ENCODE measurements at regions not wholly inside any gene's neighbourhood (a gene's known extent, or its start where the extent isn't known, plus 50 kb on each side); places are given as distances from the start of the nearest gene placed in this dataset.

- no peak for TF ChIP-seq PBX3 (IDR thresholded peaks at IDR 0.05)
- no peak for TF ChIP-seq MEF2A (IDR thresholded peaks at IDR 0.05; ENCODE audit: borderline replicate concordance, low read depth)
- TF ChIP-seq IRF3 (IDR thresholded peaks at IDR 0.05; ENCODE audit: low read depth, low read length), result no peak
- TF ChIP-seq RCOR1 (IDR thresholded peaks at IDR 0.05; ENCODE audit: low read length), result no peak
- TF ChIP-seq POLR2AphosphoS5 (IDR thresholded peaks at IDR 0.05; ENCODE audit: low read depth, low read length), result no peak
- TF ChIP-seq USF1 (IDR thresholded peaks at IDR 0.05; ENCODE audit: borderline replicate concordance, low read depth), result no peak
- TF ChIP-seq RFX5 (IDR thresholded peaks at IDR 0.05; ENCODE audit: low read length), result no peak
- TF ChIP-seq FOSL2 (IDR thresholded peaks at IDR 0.05; ENCODE audit: borderline replicate concordance, low read depth), result no peak
- TF ChIP-seq GABPA (IDR thresholded peaks at IDR 0.05; ENCODE audit: low read depth), result no peak
- no peak for TF ChIP-seq TCF12 (IDR thresholded peaks at IDR 0.05)
- no peak for TF ChIP-seq MXI1 (IDR thresholded peaks at IDR 0.05; ENCODE audit: low read depth, low read length)
Observed at GRCh38 chr5:66323529-66323895, 179.4 kb downstream of the SREK1 start (continued).

- no peaks in the 10 kb centered on the region for H3F3A ChIP-seq (replicated peaks; ENCODE audit: insufficient read depth)
- no peak overlapping the region for H2AFZ ChIP-seq (ENCODE audit: low read depth)
- 17% methylated on average over 1 of the region's 1 CpG for WGBS (ENCODE audit: low lambda C conversion rate)
- H3K79me2 ChIP-seq (ENCODE audit: insufficient read depth), result no peaks in the 10 kb centered on the region
- H3K4me3 ChIP-seq (ENCODE audit: low read depth in 2 of 2, low read length in 1 of 2), result no peak overlapping the region
- CTCF ChIA-PET, result interaction anchor here (1.1 to 4.2 kb wide), 4 partner anchors 8 to 432 kb away, joined by 3 to 40 read pairs (median 6); no protein-coding TSS in a partner anchor
- no peak for TF ChIP-seq RAD21 (IDR thresholded peaks at IDR 0.05; ENCODE audit: low read length)
- no peak for TF ChIP-seq YY1 (IDR thresholded peaks at IDR 0.05; ENCODE audit: low read depth)
- TF ChIP-seq CTCF (IDR thresholded peaks at IDR 0.05), result no peak
- TF ChIP-seq JUND (IDR thresholded peaks at IDR 0.05), result no peak
- TF ChIP-seq USF2 (IDR thresholded peaks at IDR 0.05; ENCODE audit: borderline replicate concordance, low read depth, low read length), result no peak
- no peak for TF ChIP-seq FOXJ3 (CRISPR knock-in tag; IDR thresholded peaks at IDR 0.05)
- no peak for TF ChIP-seq REST (IDR thresholded peaks at IDR 0.05; ENCODE audit: low read depth, low read length)
- no peak for TF ChIP-seq NFIC (IDR thresholded peaks at IDR 0.05; ENCODE audit: borderline replicate concordance)
- TF ChIP-seq CHD2 (IDR thresholded peaks at IDR 0.05; ENCODE audit: low read length, partially characterized antibody), result no peak
- no peak for TF ChIP-seq SMC3 (IDR thresholded peaks at IDR 0.05; ENCODE audit: low read depth, low read length)
- DNase-seq, result no peak
- H3K9me2 ChIP-seq, result no peaks in the 10 kb centered on the region
- no peaks in the 10 kb centered on the region for H3K9me3 ChIP-seq
- H4K20me1 ChIP-seq (ENCODE audit: insufficient read depth), result no peaks in the 10 kb centered on the region
- no peak overlapping the region for H3K4me2 ChIP-seq
- POLR2A ChIA-PET, result no interaction called here
- no peak overlapping the region for H3K9ac ChIP-seq
- H3K27me3 ChIP-seq (ENCODE audit: insufficient read depth), result no peaks in the 10 kb centered on the region; the same call in 1 of the 2 replicates
- no peaks in the 10 kb centered on the region for H3K36me3 ChIP-seq (replicated peaks in 1 of 2; ENCODE audit: control insufficient read depth in 1 of 2, insufficient read depth in 2 of 2, low read length in 1 of 2)
- H3K4me1 ChIP-seq (ENCODE audit: control insufficient read depth in 1 of 2, insufficient read depth in 2 of 2, low read depth in 1 of 2, low read length in 1 of 2), result peaks cover 0 to 15% of the 10 kb centered on the region in 2 experiments; a peak in 2 of 4 replicates
- H3K27ac ChIP-seq (ENCODE audit: low read depth in 2 of 2, low read length in 1 of 2), result no peak overlapping the region
Observed at GRCh38 chr5:66324357-66324756, 180.3 kb downstream of the SREK1 start.
